Activated CD4-positive, alpha-beta T cell treated with anti-CD3 and anti-CD28 coated beads, Interleukin-2, amount 50 U/mL, for 1 hour (primary cell): ENCODE measurements at regions not wholly inside any gene's neighbourhood (a gene's known extent, or its start where the extent isn't known, plus 50 kb on each side); places are given as distances from the start of the nearest gene placed in this dataset.

Experiments used
- DNase-seq: peaks from one replicate; pipeline ENCODE4 v3.0.0-alpha.2; 2020

DNA sequence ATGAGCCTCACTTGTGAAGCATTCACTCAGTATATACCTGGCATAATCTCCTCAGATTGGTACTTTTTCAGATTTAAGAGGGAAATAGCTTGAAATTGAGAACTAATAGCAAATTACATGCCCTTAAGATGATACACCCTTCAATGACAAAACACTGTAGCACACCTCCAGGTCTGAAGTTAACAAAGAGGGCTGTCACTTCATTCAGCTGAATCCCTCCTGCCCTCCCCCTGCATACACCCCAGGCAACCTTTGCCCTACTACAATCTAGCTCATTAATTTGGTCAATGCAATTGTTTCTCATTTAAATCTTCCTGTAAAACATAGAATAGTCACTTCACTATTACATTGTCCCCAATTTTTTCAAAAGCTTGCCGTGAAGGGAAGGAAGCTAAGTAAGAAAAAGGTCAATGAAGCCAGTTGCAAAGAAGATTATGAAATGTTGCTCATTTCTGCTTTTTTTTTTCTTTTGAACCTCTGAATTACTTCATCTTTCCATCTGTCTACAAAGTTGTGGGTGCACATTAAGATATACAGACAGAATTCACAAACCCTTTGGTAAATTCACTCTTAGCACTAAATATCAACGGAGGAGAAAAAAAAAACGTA, 294.8 kb upstream of the PTGER4 start:
- DNase-seq: no peak

DNA sequence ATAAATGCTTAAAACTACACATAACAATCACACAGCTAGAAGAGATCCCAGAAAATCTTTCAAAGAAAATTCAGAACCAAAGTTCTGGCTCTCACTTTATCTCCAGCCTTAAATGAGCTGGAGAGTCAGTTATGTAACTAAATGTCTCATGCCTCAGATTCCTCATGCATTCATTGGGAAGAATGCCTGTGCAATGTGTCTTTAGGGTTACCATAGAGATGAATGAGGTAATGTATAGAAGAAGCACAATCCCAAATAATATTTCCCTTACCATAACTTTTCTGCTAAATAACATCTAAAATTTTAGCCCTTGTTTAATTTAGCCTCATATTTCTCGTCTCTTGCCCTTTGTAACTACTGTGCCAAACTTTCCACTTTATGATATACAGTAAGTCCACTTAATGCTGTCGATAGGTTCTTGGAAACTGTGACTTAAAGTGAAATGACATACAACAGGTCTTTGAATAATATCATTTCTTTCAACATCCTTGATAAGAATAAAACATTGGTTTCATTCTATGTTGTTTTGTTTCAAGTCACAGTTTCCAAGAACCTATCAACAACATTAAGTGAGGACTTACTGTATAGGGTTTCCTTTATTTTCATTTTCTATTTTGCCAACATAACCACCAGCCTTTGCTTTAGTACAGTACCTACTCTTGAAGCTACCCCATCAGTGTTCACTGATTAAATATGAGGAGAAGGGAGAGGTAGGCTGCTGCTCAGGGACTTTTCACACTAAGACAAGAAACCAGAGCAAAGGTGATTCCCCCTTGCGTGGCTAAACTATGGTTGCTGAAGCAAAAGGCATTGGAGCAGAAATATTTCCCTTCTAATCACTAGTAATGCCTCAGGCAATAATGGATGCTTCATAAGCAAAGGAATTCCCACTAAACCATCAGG, 295.7 kb upstream of the PTGER4 start:
- no peak for DNase-seq

DNA sequence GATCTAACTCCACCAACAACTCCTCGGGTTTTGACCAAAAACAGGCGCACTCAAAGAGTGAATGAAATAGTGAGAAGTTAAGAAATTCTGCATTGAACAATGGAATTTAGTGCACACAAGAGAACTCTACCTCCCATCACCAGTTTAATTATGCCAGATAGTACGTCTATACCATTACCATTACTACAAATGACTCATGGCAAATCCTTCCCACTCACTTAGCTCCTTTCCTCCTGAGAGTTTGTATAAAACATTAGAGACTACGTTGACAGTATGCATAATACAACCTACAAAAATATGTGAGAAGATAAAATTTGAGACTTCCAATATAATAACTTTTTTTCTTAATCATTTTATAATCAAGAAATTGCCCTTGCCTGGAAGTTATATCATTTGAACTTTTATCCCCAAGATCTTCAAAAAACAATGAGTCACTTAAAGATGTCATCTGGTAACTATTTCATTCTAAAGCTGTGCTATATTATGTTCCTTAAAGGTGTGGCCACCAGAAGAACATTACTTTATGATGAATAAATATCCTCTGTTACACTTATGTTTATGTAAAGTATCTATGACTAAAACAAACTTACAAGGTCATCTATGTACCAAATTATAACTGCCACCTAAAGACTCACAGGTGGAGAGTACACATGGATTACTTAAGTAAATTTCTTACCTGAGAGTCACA, 297.9 kb upstream of the PTGER4 start:
- DNase-seq: no peak

DNA sequence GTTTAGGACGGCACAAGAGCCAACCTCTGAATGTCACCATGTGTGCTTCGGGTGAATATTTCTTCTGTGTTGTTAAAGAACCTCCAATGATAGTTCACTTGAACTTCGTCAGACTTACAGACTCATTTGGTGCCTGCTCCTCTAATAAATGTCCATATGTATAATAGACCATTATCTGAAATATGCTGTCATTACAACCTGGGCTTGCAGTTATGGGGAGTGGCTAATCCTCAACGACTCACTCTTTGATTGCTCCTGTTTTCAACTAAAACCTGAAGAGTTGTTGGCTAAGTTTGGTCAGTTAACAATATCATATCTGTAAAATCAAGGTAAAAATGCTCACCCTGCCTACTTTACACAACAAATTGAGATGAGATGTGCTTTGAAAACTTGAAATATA, 298.7 kb upstream of the PTGER4 start:
- DNase-seq: no peak

DNA sequence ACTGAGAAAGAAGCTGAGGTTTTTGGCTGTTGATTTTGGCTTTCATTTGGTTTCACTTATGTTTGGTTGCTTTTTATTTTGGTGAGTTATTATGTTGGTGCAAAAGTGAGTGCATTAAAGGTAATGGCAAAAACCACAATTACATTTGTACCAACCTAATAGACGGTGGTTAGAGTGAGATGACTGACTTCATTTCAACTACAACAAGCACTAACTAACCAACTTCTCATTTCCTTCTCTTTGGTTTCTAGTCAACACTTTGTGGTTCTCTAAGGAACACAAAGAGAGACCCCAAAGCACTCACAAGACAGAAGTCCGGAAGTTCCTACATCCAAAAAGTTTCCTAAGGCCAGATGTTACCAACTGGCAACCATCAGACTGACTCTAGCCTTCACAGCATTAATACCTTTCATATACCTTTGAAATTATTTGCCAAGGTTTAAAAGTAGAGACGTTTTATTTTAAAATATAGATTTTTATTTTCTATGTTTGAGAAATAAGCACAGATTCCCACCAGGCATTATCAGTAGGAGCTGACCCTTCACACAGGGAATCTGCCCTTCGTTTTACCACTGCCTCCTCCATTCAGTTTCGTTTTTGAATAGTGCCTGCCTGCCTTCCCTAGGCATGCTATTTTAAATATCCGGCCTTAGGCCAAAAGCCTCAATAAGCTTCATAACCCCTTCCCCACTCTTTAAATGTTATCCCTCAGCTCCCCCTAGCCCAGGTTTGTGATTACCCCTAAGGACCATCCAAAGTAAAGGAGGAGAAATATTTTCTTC, 301.1 kb upstream of the PTGER4 start:
- no peak for DNase-seq

DNA sequence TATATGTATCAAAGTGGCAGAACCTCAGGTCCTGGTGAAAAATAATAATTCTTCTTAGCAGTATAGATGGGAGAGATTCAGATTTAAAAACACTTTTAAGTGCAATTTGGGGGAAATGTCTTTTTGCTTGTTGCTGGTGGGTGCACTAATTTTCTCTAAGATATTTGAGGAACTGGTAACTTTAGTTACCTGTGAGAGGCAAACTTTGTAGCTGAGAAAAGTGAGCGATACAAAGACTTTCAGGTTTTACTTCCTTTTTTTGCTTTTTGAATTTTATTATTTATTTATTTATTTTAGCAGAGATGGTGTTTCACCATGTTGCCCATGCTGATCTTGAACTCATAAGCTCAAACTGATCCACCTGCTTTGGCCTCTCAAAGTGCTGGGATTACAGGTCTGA, 303.1 kb upstream of the PTGER4 start:
- no peak for DNase-seq

DNA sequence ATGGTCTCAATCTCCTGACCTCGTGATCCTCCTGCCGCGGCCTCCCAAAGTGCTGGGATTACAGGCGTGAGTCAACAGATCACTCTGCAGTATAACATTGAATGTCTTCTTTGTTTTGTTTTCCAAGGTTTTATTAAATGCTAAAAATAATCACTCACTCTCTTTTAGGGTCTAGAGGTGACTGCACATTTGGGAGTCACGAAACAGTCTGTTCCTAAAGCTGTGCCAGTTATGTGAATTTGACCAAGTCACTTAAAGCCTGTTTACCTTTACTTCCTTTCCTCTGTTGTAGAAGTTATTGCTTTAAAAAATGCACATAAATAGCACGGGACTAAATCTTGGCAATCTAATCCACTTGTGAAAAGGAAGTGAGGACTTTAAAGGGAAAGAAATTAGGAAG, 304.9 kb upstream of the PTGER4 start:
- DNase-seq: no peak

DNA sequence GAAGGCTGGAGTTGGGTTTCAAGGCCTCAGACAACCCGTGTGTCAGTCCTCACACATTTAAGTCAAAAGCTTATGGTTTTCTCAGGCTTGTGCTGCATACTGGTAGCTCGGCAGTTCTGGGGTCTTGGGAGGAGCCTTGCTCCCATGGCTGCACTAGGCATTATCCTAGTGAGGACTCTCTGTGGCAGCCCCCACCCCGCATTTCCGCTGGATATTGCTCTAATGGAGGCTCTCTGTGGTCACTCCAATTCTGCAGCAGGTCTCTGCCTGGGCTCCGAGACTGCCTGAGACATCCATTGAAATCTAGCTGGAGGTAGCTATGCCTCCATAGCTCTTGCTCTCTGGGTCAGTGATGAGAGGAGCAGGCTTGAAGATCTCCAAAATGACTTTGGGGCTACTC, 311.5 kb upstream of the PTGER4 start:
- no peak for DNase-seq

DNA sequence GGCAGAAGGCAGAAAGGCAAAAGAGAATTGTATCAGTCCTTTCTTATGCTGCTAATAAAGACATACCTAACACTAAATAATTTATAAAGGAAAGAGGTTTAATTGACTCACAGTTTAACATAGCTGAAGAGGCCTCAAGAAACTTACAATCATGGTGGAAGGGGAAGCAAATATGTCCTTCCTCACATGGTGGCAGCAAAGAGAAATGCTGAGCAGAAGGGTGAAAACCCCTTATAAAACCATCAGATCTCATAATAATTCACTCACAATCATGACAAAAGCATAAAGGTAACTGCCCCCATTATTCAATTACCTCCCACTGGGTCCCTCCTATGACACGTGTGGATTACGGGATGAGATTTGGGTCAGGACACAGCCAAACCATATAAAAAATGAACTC, 312.5 kb upstream of the PTGER4 start:
- no peak for DNase-seq

DNA sequence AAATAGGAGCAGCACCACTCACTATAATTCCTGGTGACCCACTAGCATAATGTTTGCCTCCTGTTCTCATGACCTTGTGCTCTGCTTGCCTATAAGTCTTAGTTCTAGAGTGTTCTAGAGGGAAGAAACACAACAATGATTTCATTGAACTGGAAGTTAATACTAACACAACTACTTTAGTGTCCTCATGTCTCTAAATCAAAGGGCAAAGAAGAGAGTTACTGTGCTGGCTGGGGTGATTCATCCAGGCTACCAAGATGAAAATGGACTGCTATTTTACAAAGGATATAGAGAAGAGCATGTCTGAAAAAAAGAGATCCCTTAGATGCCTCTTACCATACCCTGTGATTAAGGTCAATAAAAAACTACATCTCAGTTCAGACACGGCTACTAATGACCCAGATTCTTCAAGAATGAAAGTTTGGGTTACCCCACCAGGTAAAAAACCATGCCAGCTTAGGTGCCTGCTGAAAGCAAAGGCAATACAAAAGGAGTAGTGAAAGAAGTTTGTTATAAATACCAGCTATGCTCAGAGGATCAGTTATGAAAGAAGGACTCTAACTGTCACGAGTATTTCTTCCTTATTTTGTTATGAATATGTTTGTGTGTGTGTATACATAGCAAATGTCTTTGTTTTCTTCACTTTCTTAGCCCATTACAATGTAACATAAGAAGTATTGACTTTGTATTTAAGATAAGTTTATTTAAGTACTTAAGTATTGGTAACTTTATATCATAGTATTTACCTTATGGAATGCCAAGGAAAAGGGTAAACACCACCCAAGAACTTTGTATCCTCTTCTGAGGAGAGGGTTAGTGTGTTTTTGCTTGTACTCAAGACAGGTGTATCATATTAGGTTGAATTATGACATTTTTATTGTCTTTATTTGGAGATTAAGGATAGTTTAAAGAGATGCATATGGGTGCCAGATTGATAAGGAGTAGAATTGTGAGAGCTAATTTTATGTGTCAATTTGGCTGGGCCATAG, 314.1 kb upstream of the PTGER4 start:
- no peak for DNase-seq

DNA sequence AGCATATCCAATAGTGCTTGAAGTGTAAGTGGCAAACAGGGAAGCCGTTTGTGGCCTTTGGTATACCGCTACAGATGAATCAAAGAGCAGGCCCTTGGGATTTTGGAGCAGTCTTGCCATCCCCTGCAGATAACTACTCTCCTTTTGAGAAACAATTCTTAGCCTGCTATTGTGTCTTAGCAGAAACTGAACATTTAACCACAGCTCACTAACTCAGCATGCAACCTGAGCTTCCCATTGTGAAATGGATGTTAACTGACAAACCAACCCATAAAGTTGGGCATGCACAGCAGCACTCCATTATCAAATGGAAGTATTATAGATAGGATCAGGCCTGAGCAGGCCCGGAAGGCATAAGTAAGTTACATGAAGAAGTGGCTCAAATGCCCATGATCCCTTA, 315.3 kb upstream of the PTGER4 start:
- DNase-seq: no peak

DNA sequence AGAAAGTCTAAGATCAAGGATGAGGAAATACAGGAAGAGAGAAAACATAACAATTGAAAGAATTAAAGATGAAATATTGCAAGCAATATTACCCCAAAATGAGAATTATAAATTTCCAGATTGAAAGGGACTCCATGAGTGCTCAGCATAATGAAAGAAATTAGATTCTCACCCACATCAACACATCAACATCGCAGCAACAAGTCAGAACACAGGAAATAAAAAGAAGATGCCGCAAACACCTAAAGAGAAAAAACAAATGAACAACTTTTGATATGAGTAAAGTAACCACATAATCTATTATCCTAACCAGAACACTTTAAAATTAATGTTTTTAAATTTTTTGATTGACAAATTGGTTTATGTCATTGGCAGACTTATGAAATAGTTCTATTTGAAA, 318.3 kb upstream of the PTGER4 start:
- DNase-seq: no peak

DNA sequence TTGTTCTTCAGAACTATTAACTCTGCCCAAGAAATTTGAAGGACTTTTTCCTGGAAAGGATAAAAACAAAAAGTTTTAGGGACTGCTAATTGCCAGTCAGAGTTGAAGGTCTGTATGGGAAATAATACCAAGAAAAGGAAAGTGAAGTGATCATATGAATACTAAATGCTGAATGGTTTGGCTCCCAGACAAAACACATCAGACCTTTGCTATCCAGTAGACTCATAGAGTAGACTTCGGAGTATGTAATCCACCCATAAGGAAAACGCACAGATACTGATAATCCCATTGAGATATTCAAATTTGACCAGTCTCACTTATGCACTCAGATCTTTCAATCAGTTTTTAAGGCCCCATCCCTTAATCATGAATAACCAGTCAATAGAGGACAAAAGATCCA, 319.0 kb upstream of the PTGER4 start:
- DNase-seq: no peak

DNA sequence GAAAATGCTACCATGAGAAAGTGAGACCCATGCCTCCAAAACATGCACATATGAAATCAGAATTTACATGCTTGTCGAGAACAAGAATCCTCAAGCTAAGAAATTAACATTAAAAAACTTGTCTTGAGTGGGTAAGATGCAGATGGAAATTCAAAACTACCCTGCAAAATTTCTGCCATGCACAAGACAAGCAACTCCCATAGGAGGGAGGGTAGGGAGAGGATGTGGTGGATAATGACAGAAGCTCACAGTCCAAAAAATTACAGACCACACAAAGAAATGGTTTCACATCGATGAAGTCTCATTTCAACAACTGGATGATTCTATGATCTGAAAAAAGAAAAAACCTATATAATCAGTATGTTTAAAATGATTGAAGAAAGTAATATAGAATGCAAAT, 319.9 kb upstream of the PTGER4 start:
- no peak for DNase-seq

DNA sequence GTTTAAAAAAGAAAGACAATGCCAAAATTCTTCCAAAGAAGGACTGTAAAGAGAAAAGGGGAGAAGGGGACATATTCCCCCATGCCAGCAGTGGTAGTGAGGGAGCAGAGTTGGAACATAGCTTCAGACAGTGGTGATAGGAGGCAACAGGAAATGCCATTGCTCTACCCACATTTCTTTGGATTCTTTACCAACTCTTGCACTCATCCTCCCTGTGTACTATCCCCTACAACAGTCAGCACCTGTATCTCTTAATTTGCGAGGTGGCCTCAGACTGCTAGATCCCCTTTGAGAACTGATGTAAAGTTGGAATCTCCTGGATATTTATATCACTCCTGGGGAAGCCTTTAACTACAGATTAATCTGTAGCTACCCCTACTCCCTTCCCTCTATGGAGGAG, 320.6 kb upstream of the PTGER4 start:
- no peak for DNase-seq

DNA sequence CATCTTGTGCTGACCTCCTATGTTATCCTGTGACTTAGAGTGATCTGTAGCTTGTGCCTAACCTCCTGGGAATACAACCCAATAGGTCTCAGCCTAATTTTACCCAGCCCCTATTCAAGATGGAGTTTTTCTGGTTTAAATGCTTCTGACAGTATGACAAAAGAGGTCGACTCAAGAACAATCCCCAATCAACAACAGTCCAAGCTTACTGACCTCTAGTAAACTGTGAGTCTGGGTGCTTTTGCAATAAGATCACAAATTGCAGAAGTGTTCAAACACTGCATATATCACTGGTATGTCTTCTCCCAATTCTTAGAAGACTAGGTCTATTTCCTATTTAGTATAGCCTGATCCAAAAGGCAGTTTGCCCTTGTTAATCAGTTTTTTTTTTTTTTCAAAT, 323.5 kb upstream of the PTGER4 start:
- no peak for DNase-seq

DNA sequence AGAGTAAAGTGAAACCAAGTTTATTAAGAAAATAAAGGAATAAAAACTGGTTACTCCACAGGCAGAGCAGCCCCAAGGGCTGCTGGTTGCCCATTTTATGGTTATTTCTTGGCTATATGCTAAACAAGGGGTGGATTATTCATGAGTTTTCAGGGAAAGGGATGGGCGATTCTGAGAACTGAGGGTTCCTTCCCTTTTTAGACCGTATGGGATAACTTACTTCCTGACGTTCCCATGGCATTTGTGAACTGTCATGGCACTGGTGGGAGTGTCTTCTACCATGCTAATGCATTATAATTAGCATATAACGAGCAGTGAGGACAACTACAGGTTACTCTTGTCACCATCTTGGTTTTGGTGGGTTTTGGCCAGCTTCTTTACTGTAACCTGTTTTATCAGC, 323.9 kb upstream of the PTGER4 start:
- DNase-seq: no peak

DNA sequence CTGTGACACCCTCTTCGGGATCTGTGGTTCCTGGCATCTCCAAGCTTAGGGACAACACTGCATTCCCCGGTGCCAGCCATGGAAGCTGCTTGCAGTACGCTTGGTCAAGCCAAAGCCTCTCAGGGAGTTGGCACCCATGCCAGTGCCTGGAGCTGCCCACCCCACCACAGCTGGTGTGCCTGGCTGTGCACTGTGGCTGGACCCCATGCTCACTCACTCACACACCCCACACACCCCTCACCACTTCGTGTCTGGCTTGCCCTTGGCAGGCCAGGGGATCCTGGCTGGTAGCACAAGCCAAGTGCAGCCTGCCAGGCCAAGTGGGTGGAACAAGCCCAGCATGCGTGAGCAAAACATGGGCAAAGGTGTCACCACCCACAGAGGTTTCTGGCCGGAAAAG, 324.5 kb upstream of the PTGER4 start:
- no peak for DNase-seq

DNA sequence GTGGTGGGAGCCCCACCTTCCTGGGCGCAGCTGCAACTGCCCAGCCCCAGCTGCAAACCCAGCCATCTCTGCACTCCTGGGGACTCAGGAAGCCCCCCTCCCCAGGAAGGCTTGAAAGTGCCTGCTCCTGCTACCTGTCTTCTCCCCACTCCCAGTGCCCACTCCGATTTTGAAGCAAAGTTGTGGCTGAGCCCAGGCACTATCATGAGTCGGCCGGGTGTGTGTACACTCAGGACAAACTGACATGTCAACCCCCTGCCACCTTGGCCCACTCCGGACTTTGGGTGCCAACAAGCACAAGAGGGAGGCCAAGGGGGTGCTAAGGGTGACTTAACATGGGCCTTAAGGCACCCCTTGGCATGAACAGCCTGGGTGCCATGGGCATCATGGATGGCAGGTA, 325.5 kb upstream of the PTGER4 start:
- DNase-seq: no peak

DNA sequence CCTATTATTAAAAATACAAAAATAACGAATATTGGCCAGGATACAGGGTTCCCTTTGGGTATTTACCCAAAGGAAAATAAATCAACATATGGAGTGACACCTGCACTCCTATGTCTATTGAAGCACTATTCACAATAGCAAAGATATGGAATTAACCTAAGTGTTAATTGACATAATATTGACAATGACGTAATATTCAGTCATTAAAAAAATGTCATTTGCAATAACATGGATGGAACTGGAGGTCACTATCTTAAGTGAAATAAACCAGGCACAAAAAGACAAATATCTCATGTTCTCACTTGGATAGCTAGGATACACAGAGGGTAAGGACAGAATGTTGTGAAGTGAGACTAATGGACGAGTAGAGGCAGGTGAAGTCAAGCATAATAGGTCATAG, 326.3 kb upstream of the PTGER4 start:
- DNase-seq: no peak

DNA sequence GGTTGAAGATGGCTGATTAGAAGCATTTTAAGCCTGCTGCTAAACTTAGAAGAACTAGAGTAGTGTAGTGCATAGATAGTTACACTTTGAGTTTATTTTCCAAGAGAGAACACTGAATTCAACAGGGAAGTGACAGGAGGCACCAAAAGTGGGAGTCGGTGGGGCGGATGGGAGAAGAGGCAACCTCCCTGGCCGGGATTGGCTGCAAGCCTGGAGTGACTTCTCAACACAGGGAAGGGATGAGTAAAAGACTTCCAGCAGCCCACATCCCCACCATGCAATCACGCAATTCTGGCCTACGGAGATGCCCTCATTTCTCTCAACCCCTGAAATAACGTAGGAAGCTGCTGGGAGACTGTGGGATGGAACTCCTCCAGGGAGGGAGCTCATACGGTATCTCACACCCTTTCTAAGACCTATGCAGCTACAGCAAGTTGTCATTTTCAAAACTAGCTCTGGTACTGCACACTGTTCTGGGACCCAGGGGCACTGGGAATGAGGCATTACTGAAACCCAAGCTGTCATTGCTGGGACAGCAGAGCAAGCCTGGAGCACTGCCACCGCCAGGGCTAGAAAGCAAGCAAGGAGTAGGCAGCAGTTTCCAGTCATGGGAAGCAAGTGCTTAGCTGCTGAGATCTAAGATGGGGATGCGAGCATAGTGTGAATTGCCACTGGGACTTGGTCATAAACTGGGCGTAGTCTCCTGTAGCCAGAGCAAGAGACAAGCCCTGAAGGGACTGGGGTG, 331.6 kb upstream of the PTGER4 start:
- no peak for DNase-seq
